SU-DHL-6 (cell line): ENCODE measurements at regions not wholly inside any gene's neighbourhood (a gene's known extent, or its start where the extent isn't known, plus 50 kb on each side); places are given as distances from the start of the nearest gene placed in this dataset.

ENCODE experiments used
- CTCF ChIP-seq: fragments of 200-600 bp; sonication (generic); IDR thresholded peaks from one replicate; pipeline ENCODE4 v1.5.1; 2017; ENCODE audit warnings: antibody characterized with exemption, mild to moderate bottlenecking, low read length, moderate library complexity; ENCODE audit not compliant: insufficient read depth, poor library complexity, severe bottlenecking
- EZH2phosphoT487 ChIP-seq: fragments of 200-600 bp; sonication (generic), shearing (Covaris generic); conservative IDR thresholded peaks from 2 replicates; pipeline ENCODE4 v1.6.1; 2018; ENCODE audit warnings: mild to moderate bottlenecking, antibody characterized with exemption, low read length, moderate library complexity, mixed read lengths

GRCh38 chr10:124200011-124200410, 106.6 kb upstream of the CHST15 start:
- TF ChIP-seq CTCF (no peak), EZH2phosphoT487 (no peak)
